ENCODE measurements at regions not wholly inside any gene's neighbourhood (a gene's known extent, or its start where the extent isn't known, plus 50 kb on each side); places are given as distances from the start of the nearest gene placed in this dataset.

- Histone ChIP-seq H3K4me1 (ENCODE audit: insufficient read depth, low read length) (no peaks in the 10 kb centered on the region), H3K9ac (ENCODE audit: low read length) (no peak overlapping the region), H2AFZ (ENCODE audit: low read depth, low read length) (no peak overlapping the region), H3K36me3 (ENCODE audit: insufficient read depth, low read length) (no peaks in the 10 kb centered on the region), H3K4me3 (ENCODE audit: insufficient read depth, low read depth, low read length) (no peak overlapping the region), H3K79me2 (ENCODE audit: insufficient read depth, low read length) (no peaks in the 10 kb centered on the region), H3K9me3 (ENCODE audit: insufficient read depth, low read depth, low read length) (no peaks in the 10 kb centered on the region), H4K20me1 (ENCODE audit: insufficient read depth, low read length) (no peaks in the 10 kb centered on the region), H3K27me3 (ENCODE audit: insufficient read depth, low read length) (no peaks in the 10 kb centered on the region), H3K4me2 (ENCODE audit: low read length) (no peak overlapping the region), H3K27ac (ENCODE audit: low read depth, low read length) (no peak overlapping the region)
- no peak for TF ChIP-seq EZH2 (IDR thresholded peaks at IDR 0.05; ENCODE audit: insufficient read depth, low read length)
- TF ChIP-seq, protein P1, sequence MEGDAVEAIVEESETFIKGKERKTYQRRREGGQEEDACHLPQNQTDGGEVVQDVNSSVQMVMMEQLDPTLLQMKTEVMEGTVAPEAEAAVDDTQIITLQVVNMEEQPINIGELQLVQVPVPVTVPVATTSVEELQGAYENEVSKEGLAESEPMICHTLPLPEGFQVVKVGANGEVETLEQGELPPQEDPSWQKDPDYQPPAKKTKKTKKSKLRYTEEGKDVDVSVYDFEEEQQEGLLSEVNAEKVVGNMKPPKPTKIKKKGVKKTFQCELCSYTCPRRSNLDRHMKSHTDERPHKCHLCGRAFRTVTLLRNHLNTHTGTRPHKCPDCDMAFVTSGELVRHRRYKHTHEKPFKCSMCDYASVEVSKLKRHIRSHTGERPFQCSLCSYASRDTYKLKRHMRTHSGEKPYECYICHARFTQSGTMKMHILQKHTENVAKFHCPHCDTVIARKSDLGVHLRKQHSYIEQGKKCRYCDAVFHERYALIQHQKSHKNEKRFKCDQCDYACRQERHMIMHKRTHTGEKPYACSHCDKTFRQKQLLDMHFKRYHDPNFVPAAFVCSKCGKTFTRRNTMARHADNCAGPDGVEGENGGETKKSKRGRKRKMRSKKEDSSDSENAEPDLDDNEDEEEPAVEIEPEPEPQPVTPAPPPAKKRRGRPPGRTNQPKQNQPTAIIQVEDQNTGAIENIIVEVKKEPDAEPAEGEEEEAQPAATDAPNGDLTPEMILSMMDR (IDR thresholded peaks at IDR 0.05; ENCODE audit: insufficient read depth, low read depth, low read length): no peak
- no peak for FAIRE-seq
- Mint-ChIP-seq H3K27me3 (ENCODE audit: low read depth, unreplicated experiment) (no peaks in the 10 kb centered on the region), H3K36me3 (ENCODE audit: low read depth, unreplicated experiment) (no peaks in the 10 kb centered on the region), H3K4me1 (ENCODE audit: low read depth, unreplicated experiment) (peaks cover 9% of the 10 kb centered on the region), H3K4me3 (ENCODE audit: unreplicated experiment) (no peak overlapping the region), H3K9me3 (ENCODE audit: unreplicated experiment) (no peaks in the 10 kb centered on the region), H3K27ac (ENCODE audit: unreplicated experiment) (no peak overlapping the region)
- no peak for DNase-seq (ENCODE audit: low read depth)
Observed at GRCh38 chr18:34131006-34131405, 93.7 kb downstream of the NOL4 start.

DNA sequence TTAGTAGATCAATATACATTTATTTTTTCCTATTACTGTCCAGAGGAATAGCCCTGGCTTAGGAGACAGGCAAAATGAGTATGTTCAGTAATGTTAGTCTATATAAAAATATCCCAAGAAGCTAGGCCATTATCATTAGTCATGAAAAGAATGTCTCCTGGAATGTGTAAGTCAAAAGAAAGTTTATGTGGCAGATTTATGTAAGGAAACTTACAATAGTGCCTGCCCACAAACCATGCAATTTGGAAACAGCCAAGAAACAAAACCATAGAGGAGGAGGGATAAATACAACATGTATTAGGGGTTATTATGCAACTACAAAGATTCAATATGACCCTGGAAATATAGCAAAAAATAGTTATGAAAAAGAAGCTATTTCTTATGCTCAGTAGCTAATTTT lies 96.3 kb downstream of the NOL4 start:
- no peaks in the 10 kb centered on the region for H3K4me1 ChIP-seq (ENCODE audit: insufficient read depth, low read length)
- H3K9me3 ChIP-seq (ENCODE audit: insufficient read depth, low read depth, low read length): no peaks in the 10 kb centered on the region
- TF ChIP-seq EZH2 (IDR thresholded peaks at IDR 0.05; ENCODE audit: insufficient read depth, low read length): no peak
- TF ChIP-seq, protein P1 (IDR thresholded peaks at IDR 0.05; ENCODE audit: insufficient read depth, low read depth, low read length): no peak
- H2AFZ ChIP-seq (ENCODE audit: low read depth, low read length): no peak overlapping the region
- H3K4me3 ChIP-seq (ENCODE audit: insufficient read depth, low read depth, low read length): no peak overlapping the region
- H3K4me3 Mint-ChIP-seq (ENCODE audit: unreplicated experiment): no peak overlapping the region
- H3K27ac Mint-ChIP-seq (ENCODE audit: unreplicated experiment): no peak overlapping the region
- H3K9ac ChIP-seq (ENCODE audit: low read length): no peak overlapping the region
- no peaks in the 10 kb centered on the region for H3K36me3 Mint-ChIP-seq (ENCODE audit: low read depth, unreplicated experiment)
- peak; percentile 60 for DNase-seq (ENCODE audit: low read depth)
- no peaks in the 10 kb centered on the region for H3K9me3 Mint-ChIP-seq (ENCODE audit: unreplicated experiment)
- FAIRE-seq: no peak
- H3K79me2 ChIP-seq (ENCODE audit: insufficient read depth, low read length): no peaks in the 10 kb centered on the region
- H3K4me2 ChIP-seq (ENCODE audit: low read length): no peak overlapping the region
- no peak overlapping the region for H3K27ac ChIP-seq (ENCODE audit: low read depth, low read length)
- H3K27me3 ChIP-seq (ENCODE audit: insufficient read depth, low read length): no peaks in the 10 kb centered on the region
- H4K20me1 ChIP-seq (ENCODE audit: insufficient read depth, low read length): no peaks in the 10 kb centered on the region
- peaks cover 9% of the 10 kb centered on the region for H3K4me1 Mint-ChIP-seq (ENCODE audit: low read depth, unreplicated experiment)
- H3K36me3 ChIP-seq (ENCODE audit: insufficient read depth, low read length): no peaks in the 10 kb centered on the region
- H3K27me3 Mint-ChIP-seq (ENCODE audit: low read depth, unreplicated experiment): no peaks in the 10 kb centered on the region

DNA sequence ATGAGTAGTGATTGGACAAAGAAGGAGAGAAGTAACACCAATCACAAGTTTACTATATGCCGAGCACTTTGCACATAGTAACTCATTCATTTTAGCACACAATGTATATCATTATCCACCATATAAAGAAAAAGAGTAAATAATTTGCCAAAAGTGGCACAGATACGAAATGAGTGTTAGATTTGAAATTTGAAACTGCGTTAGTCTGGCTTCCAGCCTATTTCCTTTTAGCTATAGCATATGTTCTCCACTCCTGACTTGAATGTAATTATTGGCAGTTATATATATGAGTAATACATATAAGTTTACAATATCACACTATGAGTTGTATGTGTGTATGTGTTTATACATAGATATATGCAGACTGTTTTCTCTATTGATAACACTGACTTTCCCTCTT lies 98.6 kb downstream of the NOL4 start:
- no peaks in the 10 kb centered on the region for H3K27me3 Mint-ChIP-seq (ENCODE audit: low read depth, unreplicated experiment)
- H3K4me3 ChIP-seq (ENCODE audit: insufficient read depth, low read depth, low read length): no peak overlapping the region
- no peaks in the 10 kb centered on the region for H3K27me3 ChIP-seq (ENCODE audit: insufficient read depth, low read length)
- H3K9me3 Mint-ChIP-seq (ENCODE audit: unreplicated experiment): no peaks in the 10 kb centered on the region
- no peak overlapping the region for H3K4me3 Mint-ChIP-seq (ENCODE audit: unreplicated experiment)
- H3K79me2 ChIP-seq (ENCODE audit: insufficient read depth, low read length): no peaks in the 10 kb centered on the region
- H2AFZ ChIP-seq (ENCODE audit: low read depth, low read length): no peak overlapping the region
- no peak overlapping the region for H3K27ac Mint-ChIP-seq (ENCODE audit: unreplicated experiment)
- no peak overlapping the region for H3K27ac ChIP-seq (ENCODE audit: low read depth, low read length)
- H3K36me3 Mint-ChIP-seq (ENCODE audit: low read depth, unreplicated experiment): no peaks in the 10 kb centered on the region
- H3K4me1 ChIP-seq (ENCODE audit: insufficient read depth, low read length): peaks cover 4% of the 10 kb centered on the region
- H3K36me3 ChIP-seq (ENCODE audit: insufficient read depth, low read length): no peaks in the 10 kb centered on the region
- H3K4me1 Mint-ChIP-seq (ENCODE audit: low read depth, unreplicated experiment): peaks cover 15% of the 10 kb centered on the region
- FAIRE-seq: no peak
- H3K9me3 ChIP-seq (ENCODE audit: insufficient read depth, low read depth, low read length): no peaks in the 10 kb centered on the region
- DNase-seq (ENCODE audit: low read depth): no peak
- no peak overlapping the region for H3K4me2 ChIP-seq (ENCODE audit: low read length)
- no peak overlapping the region for H3K9ac ChIP-seq (ENCODE audit: low read length)
- H4K20me1 ChIP-seq (ENCODE audit: insufficient read depth, low read length): no peaks in the 10 kb centered on the region
- TF ChIP-seq, protein P1 (IDR thresholded peaks at IDR 0.05; ENCODE audit: insufficient read depth, low read depth, low read length): no peak
- no peak for TF ChIP-seq EZH2 (IDR thresholded peaks at IDR 0.05; ENCODE audit: insufficient read depth, low read length)

All from astrocyte (in vitro differentiated cells and primary cell).